Endodermal cell (in vitro differentiated cells): ENCODE measurements at regions not wholly inside any gene's neighbourhood (a gene's known extent, or its start where the extent isn't known, plus 50 kb on each side); places are given as distances from the start of the nearest gene placed in this dataset.

Experiments
- DNase-seq: peaks from one replicate; pipeline ENCODE4 v3.0.0-alpha.2; 2017
- H3K27ac ChIP-seq: 2 replicates; pipeline ENCODE4 v1.5.1; 2013; ENCODE audit warnings: mild to moderate bottlenecking, low read depth, low read length, moderate library complexity
- H3K27me3 ChIP-seq: 2 replicates; pipeline ENCODE4 v1.6.1; 2013; ENCODE audit warnings: mild to moderate bottlenecking, low read length, moderate library complexity; ENCODE audit not compliant: insufficient read depth, control insufficient read depth, poor library complexity, severe bottlenecking
- H3K36me3 ChIP-seq: 2 replicates; pipeline ENCODE4 v1.7.0; 2013; ENCODE audit warnings: mild to moderate bottlenecking, low read length, moderate library complexity; ENCODE audit not compliant: control insufficient read depth, insufficient read depth
- H3K4me1 ChIP-seq: one replicate; pipeline ENCODE4 v1.7.0; 2013; ENCODE audit warnings: low read length; ENCODE audit not compliant: control insufficient read depth, insufficient read depth
- H3K4me3 ChIP-seq: 2 replicates; pipeline ENCODE4 v1.5.1; 2013; ENCODE audit warnings: mild to moderate bottlenecking, low read length, moderate library complexity
- H3K9ac ChIP-seq: 2 replicates; pipeline ENCODE4 v1.6.1; 2013; ENCODE audit warnings: mild to moderate bottlenecking, low read length, moderate library complexity; ENCODE audit not compliant: poor library complexity, severe bottlenecking; ENCODE audit errors: extremely low read depth
- H3K9me3 ChIP-seq: 2 replicates; pipeline ENCODE4 v1.6.1; 2013; ENCODE audit warnings: mild to moderate bottlenecking, low read length, moderate library complexity; ENCODE audit not compliant: control insufficient read depth
- H3K27ac Mint-ChIP-seq: 2 replicates; pipeline ENCODE4 v1.8.0; 2020; ENCODE audit warnings: mixed read lengths
- H3K27me3 Mint-ChIP-seq: 2 replicates; pipeline ENCODE4 v1.8.0; 2021; ENCODE audit warnings: mild to moderate bottlenecking, mixed read lengths; ENCODE audit not compliant: insufficient read depth
- H3K36me3 Mint-ChIP-seq: 2 replicates; pipeline ENCODE4 v1.8.0; 2020; ENCODE audit warnings: low read depth, mixed read lengths
- H3K4me1 Mint-ChIP-seq: 2 replicates; pipeline ENCODE4 v1.8.0; 2020; ENCODE audit warnings: mixed read lengths
- H3K4me3 Mint-ChIP-seq: 2 replicates; pipeline ENCODE4 v1.8.0; 2020; ENCODE audit warnings: mild to moderate bottlenecking, moderate library complexity, mixed read lengths
- H3K9me3 Mint-ChIP-seq: 2 replicates; pipeline ENCODE4 v1.8.0; 2020; ENCODE audit warnings: mild to moderate bottlenecking, mixed read lengths
- WGBS, 2 experiments: methylation state at CpG; one replicate each; pipeline versions ENCODE4 v1.1.5 to v1.1.7; 2013; ENCODE audit warnings: missing lambda C conversion rate in 2 of 2, mixed read lengths in 1 of 2; ENCODE audit not compliant: insufficient coverage in 1 of 2, insufficient read length in 1 of 2; 5-methylcytosine and 5-hydroxymethylcytosine counted together
- TF ChIP-seq, protein P1 (sequence below): fragments of 200-600 bp; sonication (generic); conservative IDR thresholded peaks from 2 replicates; pipeline ENCODE4 v1.5.0; 2021; ENCODE audit warnings: antibody characterized with exemption, mild to moderate bottlenecking

DNA sequence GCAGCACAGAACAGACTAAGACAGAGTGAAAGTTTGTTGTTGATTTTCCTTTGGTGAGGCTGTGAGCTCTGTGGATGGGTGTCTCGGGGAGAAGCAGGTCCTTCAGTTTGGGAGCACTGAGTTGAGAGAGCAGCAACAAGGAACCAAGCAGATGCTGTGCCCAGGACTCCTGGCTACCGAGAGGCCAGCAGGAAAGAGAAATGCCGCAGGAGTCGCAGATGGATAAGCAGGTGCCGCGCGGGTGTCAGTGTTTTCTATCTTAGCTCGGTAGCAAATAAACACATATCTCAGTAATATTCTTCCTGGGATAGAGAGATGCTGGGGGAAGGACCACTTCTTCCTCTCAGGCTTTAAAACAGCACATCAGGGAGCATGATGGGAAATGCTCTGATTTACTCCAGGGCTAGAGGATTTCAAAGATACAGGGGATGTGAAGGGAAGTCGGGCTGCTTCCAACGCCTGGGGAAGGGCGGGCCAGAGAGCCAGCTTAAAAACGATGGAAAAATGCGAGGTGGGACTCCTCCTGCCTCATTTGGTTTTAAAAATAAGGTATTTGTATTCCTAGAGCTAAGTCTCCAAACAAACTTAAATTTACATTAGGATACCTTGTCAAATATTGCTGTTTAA, 470.7 kb upstream of the B3GAT1 start:
- TF ChIP-seq, protein P1, sequence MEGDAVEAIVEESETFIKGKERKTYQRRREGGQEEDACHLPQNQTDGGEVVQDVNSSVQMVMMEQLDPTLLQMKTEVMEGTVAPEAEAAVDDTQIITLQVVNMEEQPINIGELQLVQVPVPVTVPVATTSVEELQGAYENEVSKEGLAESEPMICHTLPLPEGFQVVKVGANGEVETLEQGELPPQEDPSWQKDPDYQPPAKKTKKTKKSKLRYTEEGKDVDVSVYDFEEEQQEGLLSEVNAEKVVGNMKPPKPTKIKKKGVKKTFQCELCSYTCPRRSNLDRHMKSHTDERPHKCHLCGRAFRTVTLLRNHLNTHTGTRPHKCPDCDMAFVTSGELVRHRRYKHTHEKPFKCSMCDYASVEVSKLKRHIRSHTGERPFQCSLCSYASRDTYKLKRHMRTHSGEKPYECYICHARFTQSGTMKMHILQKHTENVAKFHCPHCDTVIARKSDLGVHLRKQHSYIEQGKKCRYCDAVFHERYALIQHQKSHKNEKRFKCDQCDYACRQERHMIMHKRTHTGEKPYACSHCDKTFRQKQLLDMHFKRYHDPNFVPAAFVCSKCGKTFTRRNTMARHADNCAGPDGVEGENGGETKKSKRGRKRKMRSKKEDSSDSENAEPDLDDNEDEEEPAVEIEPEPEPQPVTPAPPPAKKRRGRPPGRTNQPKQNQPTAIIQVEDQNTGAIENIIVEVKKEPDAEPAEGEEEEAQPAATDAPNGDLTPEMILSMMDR: no peak
- no peak overlapping the region for H3K27ac Mint-ChIP-seq
- 77 to 93% methylated on average over 2 to 9 of the region's 13 CpGs for WGBS, 2 experiments

DNA sequence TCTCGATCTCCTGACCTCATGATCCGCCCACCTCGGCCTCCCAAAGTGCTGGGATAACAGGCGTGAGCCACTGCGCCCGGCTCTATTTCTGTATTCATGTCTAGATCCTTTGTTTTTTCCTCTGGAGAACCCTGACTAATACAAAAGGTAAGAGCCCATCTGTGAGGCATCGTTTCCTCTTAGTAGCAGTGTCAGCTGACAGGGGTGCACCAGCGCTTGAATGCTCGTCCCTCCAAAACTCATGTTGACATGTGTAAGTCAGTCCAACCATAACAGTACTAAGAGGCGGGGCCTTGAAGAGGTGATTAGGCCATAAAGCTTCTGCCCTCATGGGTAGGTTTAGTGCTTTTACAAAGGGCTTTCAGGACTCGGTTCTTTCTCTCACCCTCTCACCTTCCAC, 470.1 kb upstream of the B3GAT1 start:
- DNase-seq: no peak
- no peak overlapping the region for H3K27ac ChIP-seq
- no peaks in the 10 kb centered on the region for H3K36me3 ChIP-seq
- no peaks in the 10 kb centered on the region for H3K9me3 ChIP-seq
- 93 to 97% methylated on average over 11 of the region's 11 CpGs for WGBS, 2 experiments
- no peaks in the 10 kb centered on the region for H3K27me3 ChIP-seq
- H3K9ac ChIP-seq: no peak overlapping the region
- no peak overlapping the region for H3K4me3 ChIP-seq
- Mint-ChIP-seq H3K27me3 (peaks cover 9% of the 10 kb centered on the region), H3K27ac (no peak overlapping the region), H3K9me3 (no peaks in the 10 kb centered on the region), H3K4me3 (no peak overlapping the region), H3K36me3 (no peaks in the 10 kb centered on the region), H3K4me1 (no peaks in the 10 kb centered on the region)
- TF ChIP-seq, protein P1: no peak
- H3K4me1 ChIP-seq: no peaks in the 10 kb centered on the region

More for the DNA sequence above, 470.7 kb upstream of the B3GAT1 start:
- Mint-ChIP-seq H3K27me3 (peaks cover 9% of the 10 kb centered on the region), H3K36me3 (no peaks in the 10 kb centered on the region), H3K4me1 (no peaks in the 10 kb centered on the region), H3K9me3 (no peaks in the 10 kb centered on the region), H3K4me3 (no peak overlapping the region)
- no peak overlapping the region for H3K27ac ChIP-seq
- no peak for DNase-seq
- no peak overlapping the region for H3K4me3 ChIP-seq
- H3K4me1 ChIP-seq: no peaks in the 10 kb centered on the region
- H3K36me3 ChIP-seq: no peaks in the 10 kb centered on the region
- no peaks in the 10 kb centered on the region for H3K9me3 ChIP-seq
- H3K27me3 ChIP-seq: peaks cover under 1% of the 10 kb centered on the region
- no peak overlapping the region for H3K9ac ChIP-seq

DNA sequence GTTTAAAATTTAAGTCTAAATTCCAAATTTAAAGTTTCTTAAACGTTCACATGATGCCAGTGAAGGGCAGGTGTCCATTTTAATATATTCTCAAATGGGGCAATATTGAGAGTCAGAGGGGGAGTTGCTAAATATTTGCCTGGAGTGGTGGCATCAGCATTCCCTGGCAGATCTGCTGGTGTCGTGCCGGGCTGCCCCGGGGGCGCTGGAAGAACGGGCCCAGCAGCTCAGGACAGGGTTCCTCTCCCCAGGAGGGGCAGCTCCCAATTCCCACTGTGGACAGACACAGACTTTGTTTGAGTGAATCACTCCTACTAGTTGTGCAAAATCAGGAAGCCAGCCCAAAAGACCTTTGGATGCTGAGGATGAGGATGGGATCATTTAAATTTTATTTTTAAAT, 468.7 kb upstream of the B3GAT1 start:
- DNase-seq: no peak

More for the DNA sequence above, 468.7 kb upstream of the B3GAT1 start:
- Mint-ChIP-seq H3K4me1 (no peaks in the 10 kb centered on the region), H3K9me3 (no peaks in the 10 kb centered on the region), H3K27me3 (peaks cover 10% of the 10 kb centered on the region), H3K4me3 (no peak overlapping the region), H3K27ac (no peak overlapping the region), H3K36me3 (no peaks in the 10 kb centered on the region)
- WGBS, 2 experiments: 50 to 84% methylated on average over 1 to 6 of the region's 6 CpGs
- Histone ChIP-seq H3K27me3 (no peaks in the 10 kb centered on the region), H3K4me1 (no peaks in the 10 kb centered on the region), H3K9ac (no peak overlapping the region), H3K27ac (no peak overlapping the region), H3K9me3 (no peaks in the 10 kb centered on the region), H3K4me3 (no peak overlapping the region), H3K36me3 (no peaks in the 10 kb centered on the region)
- TF ChIP-seq, protein P1: no peak
